Ascending aorta (tissue), 2 donors: ENCODE measurements at regions not wholly inside any gene's neighbourhood (a gene's known extent, or its start where the extent isn't known, plus 50 kb on each side); places are given as distances from the start of the nearest gene placed in this dataset.

Experiments used
- DNase-seq, 2 donors: peaks; one replicate each; pipeline ENCODE4 v3.0.0-alpha.2; 2019; ENCODE audit warnings: low spot score in 2 of 2
- H3K27ac ChIP-seq, 2 donors: fragments of 200-600 bp; sonication (generic); one replicate each; pipeline ENCODE4 v1.5.1; 2016 to 2017; ENCODE audit warnings: mild to moderate bottlenecking in 1 of 2
- H3K27me3 ChIP-seq: fragments of 200-600 bp; sonication (generic); one replicate; pipeline ENCODE4 v1.5.1; 2017
- H3K36me3 ChIP-seq, 2 donors: fragments of 200-600 bp; sonication (generic); one replicate each; pipeline ENCODE4 v1.5.1; 2016
- H3K4me1 ChIP-seq, 2 donors: fragments of 200-600 bp; sonication (generic); one replicate each; pipeline ENCODE4 v1.5.1; 2016 to 2017; ENCODE audit warnings: mild to moderate bottlenecking in 1 of 2
- H3K4me3 ChIP-seq, 2 donors: fragments of 200-600 bp; sonication (generic); one replicate each; pipeline ENCODE4 v1.5.1; 2016 to 2017; ENCODE audit warnings: mild to moderate bottlenecking in 1 of 2
- H3K9me3 ChIP-seq, 2 donors: fragments of 200-600 bp; sonication (generic); one replicate each; pipeline ENCODE4 v1.5.1; 2016
- intact Hi-C: fragments of 100-400 bp; cut with DNase I; formaldehyde crosslinking; loops from one replicate; pipeline ENCODE4 v1.15.1; 2023
- TF ChIP-seq, protein P1 (sequence below), 3 experiments: fragments of 200-600 bp in 2 of 3; fragments of 450-650 bp in 1 of 3; sonication (generic) in 2 of 3; IDR thresholded peaks; one replicate each; pipeline ENCODE4 v1.5.1; 2016 to 2019; ENCODE audit warnings: antibody characterized with exemption in 3 of 3, mild to moderate bottlenecking in 1 of 3, moderate library complexity in 1 of 3

DNA sequence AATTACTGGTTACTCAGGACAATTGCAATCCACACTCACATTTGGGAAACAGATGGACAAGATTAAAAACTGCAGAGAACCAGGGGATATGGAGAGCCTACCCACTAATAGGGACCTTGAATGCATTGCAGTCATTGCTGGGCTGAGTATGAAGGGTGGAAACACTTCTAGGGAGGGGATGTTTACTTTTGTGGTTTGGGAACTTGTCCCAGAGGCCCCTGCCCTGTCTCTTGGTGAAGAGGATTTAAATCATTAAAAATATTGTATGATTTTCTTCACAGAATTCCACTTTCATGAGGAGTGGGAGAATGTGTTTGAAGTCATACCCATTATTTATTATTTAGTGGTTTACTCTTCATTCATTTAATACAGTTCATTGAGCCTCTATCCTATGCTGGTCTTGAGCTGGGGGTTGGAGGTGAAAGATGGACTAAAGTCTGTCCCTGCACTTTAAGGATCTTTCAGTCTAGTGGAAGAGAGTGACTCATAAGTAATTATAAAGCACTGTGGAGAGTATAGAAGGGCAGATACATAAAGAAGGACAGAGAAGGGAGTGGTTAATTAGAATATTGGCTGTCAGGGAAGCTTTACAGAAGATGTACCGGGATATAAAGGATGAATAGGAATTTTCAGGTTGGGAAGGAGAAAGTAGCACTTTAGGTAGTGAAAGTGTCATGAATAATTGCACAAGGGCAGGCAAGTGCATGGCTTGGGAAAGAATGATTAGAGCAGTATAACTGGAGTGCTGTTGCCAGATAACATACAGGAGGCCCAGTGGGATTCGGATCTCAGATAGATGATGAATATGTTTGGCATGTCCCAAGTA lies 313.4 kb downstream of the LPIN1 start:
- Histone ChIP-seq H3K27ac (no peak overlapping the region), H3K4me1 (no peaks in the 10 kb centered on the region), H3K4me3 (no peak overlapping the region), H3K9me3 (no peaks in the 10 kb centered on the region), H3K27me3 (no peaks in the 10 kb centered on the region), H3K36me3 (no peaks in the 10 kb centered on the region)
- no peak for DNase-seq
- TF ChIP-seq, protein P1, sequence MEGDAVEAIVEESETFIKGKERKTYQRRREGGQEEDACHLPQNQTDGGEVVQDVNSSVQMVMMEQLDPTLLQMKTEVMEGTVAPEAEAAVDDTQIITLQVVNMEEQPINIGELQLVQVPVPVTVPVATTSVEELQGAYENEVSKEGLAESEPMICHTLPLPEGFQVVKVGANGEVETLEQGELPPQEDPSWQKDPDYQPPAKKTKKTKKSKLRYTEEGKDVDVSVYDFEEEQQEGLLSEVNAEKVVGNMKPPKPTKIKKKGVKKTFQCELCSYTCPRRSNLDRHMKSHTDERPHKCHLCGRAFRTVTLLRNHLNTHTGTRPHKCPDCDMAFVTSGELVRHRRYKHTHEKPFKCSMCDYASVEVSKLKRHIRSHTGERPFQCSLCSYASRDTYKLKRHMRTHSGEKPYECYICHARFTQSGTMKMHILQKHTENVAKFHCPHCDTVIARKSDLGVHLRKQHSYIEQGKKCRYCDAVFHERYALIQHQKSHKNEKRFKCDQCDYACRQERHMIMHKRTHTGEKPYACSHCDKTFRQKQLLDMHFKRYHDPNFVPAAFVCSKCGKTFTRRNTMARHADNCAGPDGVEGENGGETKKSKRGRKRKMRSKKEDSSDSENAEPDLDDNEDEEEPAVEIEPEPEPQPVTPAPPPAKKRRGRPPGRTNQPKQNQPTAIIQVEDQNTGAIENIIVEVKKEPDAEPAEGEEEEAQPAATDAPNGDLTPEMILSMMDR (IDR thresholded peaks at IDR 0.05) = no peak
- intact Hi-C loops = no loop called here

DNA sequence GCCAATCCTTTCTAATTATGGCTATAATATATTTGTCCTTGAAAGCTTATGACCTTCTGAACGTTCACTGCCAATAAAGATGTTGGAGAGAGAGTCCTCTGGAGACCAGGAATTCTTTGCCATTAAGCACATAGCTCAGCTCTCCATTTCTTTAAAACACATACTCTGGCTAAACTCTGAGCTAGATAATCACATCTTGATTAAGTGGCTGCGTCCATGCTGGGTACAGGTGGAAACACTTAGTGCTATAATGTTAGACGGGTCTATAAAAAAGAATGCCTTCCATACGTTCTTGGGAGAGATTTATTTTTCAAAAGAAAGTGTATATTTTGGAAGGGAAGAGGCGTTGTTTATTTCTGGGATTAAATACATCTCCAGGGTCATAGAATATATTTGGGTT lies 314.5 kb downstream of the LPIN1 start:
- DNase-seq = no peak
- no peaks in the 10 kb centered on the region for H3K9me3 ChIP-seq
- no peak overlapping the region for H3K4me3 ChIP-seq
- TF ChIP-seq, protein P1 (IDR thresholded peaks at IDR 0.05) = no peak
- H3K27ac ChIP-seq = no peak overlapping the region
- H3K4me1 ChIP-seq = no peaks in the 10 kb centered on the region
- H3K27me3 ChIP-seq = no peaks in the 10 kb centered on the region
- no peaks in the 10 kb centered on the region for H3K36me3 ChIP-seq
- intact Hi-C loops = no loop called here

DNA sequence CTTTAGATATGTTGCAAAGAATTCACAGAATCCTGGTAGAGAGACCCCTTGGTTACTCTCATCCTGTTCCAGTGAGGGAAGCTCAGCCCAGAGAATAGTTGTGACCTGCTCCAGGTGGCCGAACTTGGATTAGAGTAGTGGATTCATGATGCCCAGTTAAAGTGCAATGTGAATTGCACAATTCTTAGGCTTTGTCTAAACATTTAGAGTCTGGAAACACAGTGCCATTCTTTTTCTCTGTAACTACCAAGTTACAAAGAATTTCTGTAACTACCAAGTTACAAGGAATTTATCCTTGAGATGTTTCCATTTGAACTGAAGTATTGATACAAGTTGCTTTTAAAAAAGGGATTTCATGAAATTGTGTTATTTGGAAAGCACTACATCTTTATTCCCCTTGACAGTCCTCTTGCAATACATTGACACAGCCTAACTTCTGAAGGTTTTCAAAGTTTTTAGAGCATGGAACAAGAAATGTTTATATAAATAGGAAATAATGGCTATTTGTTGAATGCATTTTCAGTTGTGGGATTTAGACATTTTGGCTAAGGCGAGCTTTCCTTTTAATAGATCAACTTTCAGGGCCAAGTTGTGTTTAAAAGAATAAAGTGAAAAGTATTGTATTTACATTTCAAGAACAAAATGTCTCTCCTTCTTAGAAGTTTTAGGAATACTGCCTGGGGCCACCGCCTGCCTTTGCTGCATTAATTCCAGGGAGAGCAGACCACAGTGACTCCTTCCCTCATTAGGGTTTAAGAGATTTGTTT lies 315.0 kb downstream of the LPIN1 start:
- H3K9me3 ChIP-seq = no peaks in the 10 kb centered on the region
- no peaks in the 10 kb centered on the region for H3K4me1 ChIP-seq
- no peaks in the 10 kb centered on the region for H3K36me3 ChIP-seq
- H3K27me3 ChIP-seq = no peaks in the 10 kb centered on the region
- TF ChIP-seq, protein P1 (IDR thresholded peaks at IDR 0.05) = no peak
- no peak overlapping the region for H3K27ac ChIP-seq
- no peak overlapping the region for H3K4me3 ChIP-seq
- intact Hi-C loops = no loop called here
- no peak for DNase-seq

DNA sequence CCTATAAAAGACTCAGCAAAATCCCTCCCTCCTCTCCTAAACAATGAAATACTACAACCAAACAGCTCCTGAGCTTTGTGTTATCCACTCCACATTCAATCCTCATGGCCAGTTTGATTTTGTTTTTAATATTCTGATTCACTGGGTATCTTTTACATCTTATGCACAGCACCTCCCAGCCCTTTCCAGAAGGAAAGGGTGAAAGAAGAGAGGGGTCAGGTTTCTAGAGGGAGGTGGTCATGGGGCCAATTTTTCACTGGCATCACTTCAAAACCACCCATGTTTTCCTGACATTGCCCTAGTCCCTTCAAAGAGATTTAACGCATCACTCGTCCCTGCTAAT lies 315.6 kb downstream of the LPIN1 start:
- DNase-seq = no peak
- Histone ChIP-seq H3K4me1 (no peaks in the 10 kb centered on the region), H3K9me3 (no peaks in the 10 kb centered on the region), H3K27ac (no peak overlapping the region), H3K36me3 (no peaks in the 10 kb centered on the region), H3K4me3 (no peak overlapping the region), H3K27me3 (no peaks in the 10 kb centered on the region)
- TF ChIP-seq, protein P1 (IDR thresholded peaks at IDR 0.05) = no peak
- intact Hi-C loops = no loop called here

DNA sequence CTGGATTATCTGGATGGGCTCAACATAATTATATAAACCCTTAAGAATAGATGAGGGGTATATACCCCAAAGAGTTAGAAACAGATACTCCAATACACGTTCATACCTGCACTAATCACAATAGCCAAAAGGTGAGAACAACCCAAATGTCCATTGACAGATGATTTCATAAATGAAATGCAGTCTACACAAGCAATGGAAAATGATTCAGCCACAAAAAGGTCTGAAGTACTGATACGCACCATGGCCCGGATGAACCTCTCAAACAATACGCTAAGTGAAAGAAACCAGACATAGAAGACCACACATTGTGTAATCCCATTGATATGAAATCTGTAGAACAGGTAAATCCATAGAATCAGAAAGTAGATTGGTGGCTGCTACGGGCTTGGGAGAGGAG lies 316.8 kb downstream of the LPIN1 start:
- H3K9me3 ChIP-seq = no peaks in the 10 kb centered on the region
- intact Hi-C loops = no loop called here
- TF ChIP-seq, protein P1 (IDR thresholded peaks at IDR 0.05) = no peak

More for the DNA sequence above, 316.8 kb downstream of the LPIN1 start:
- H3K4me3 ChIP-seq = no peak overlapping the region
- DNase-seq = no peak
- no peaks in the 10 kb centered on the region for H3K27me3 ChIP-seq
- no peaks in the 10 kb centered on the region for H3K36me3 ChIP-seq
- H3K27ac ChIP-seq = no peak overlapping the region
- no peaks in the 10 kb centered on the region for H3K4me1 ChIP-seq
